CD4-positive, alpha-beta T cell (primary cell): ENCODE measurements at regions not wholly inside any gene's neighbourhood (a gene's known extent, or its start where the extent isn't known, plus 50 kb on each side); places are given as distances from the start of the nearest gene placed in this dataset.

ENCODE experiments used
- ATAC-seq: fragments of 200-7000 bp; cut with Tn5 transposase; one replicate; pipeline ENCODE4 v1.10.0; 2022; ENCODE audit warnings: mild to moderate bottlenecking; ENCODE audit not compliant: poor library complexity
- CTCF ChIA-PET: fragments of 350-600 bp; sonication (Branson Sonifier 250); formaldehyde crosslinking; loops from one replicate; lab custom pipeline; 2021; ENCODE audit warnings: antibody characterized with exemption, inconsistent platforms; lab: Charles Lee
- POLR2A ChIA-PET: fragments of 350-600 bp; sonication (Branson Sonifier 250); formaldehyde crosslinking; loops from one replicate; lab custom pipeline; 2021; ENCODE audit warnings: antibody characterized with exemption, inconsistent platforms; lab: Charles Lee
- DNase-seq, 14 experiments: peaks; one replicate each; pipeline ENCODE4 v3.0.0-alpha.2; 2013 to 2020; ENCODE audit warnings: mixed read lengths in 2 of 14
- H3K27ac ChIP-seq, 2 donors: one replicate each; pipeline versions ENCODE4 v1.5.1 to v1.7.0; 2013; ENCODE audit warnings: low read length in 2 of 2, low read depth in 1 of 2, mild to moderate bottlenecking in 1 of 2
- H3K27me3 ChIP-seq, 2 experiments: 1 replicate in 1 of 2; 2 replicates in 1 of 2; pipeline versions ENCODE4 v1.6.1 to v1.7.0; 2013; ENCODE audit warnings: low read length in 2 of 2, control low read depth in 1 of 2, mild to moderate bottlenecking in 1 of 2, moderate library complexity in 1 of 2; ENCODE audit not compliant: insufficient read depth in 2 of 2, control insufficient read depth in 1 of 2
- H3K36me3 ChIP-seq: one replicate; pipeline ENCODE4 v1.6.1; 2013; ENCODE audit warnings: low read length, control low read depth; ENCODE audit not compliant: insufficient read depth
- H3K4me1 ChIP-seq: one replicate; pipeline ENCODE4 v1.6.1; 2013; ENCODE audit warnings: low read length, control low read depth; ENCODE audit not compliant: insufficient read depth
- H3K4me3 ChIP-seq: one replicate; pipeline ENCODE4 v1.5.1; 2013; ENCODE audit warnings: mild to moderate bottlenecking, low read length, moderate library complexity
- H3K9me3 ChIP-seq, 2 experiments: 1 replicate in 1 of 2; 2 replicates in 1 of 2; pipeline versions ENCODE4 v1.6.1 to v1.7.0; 2013; ENCODE audit warnings: low read length in 2 of 2, mild to moderate bottlenecking in 2 of 2, control low read depth in 1 of 2, moderate library complexity in 1 of 2; ENCODE audit not compliant: control insufficient read depth in 1 of 2, insufficient read depth in 1 of 2
- H3K27ac Mint-ChIP-seq: one replicate; pipeline ENCODE4 v1.8.0; 2020; ENCODE audit warnings: mixed read lengths
- H3K27me3 Mint-ChIP-seq: one replicate; pipeline ENCODE4 v1.8.0; 2021; ENCODE audit warnings: mixed read lengths
- H3K36me3 Mint-ChIP-seq: one replicate; pipeline ENCODE4 v1.8.0; 2021; ENCODE audit warnings: low read depth, mixed read lengths
- H3K4me1 Mint-ChIP-seq: one replicate; pipeline ENCODE4 v1.8.0; 2021; ENCODE audit warnings: low read depth, mixed read lengths
- H3K4me3 Mint-ChIP-seq: one replicate; pipeline ENCODE4 v1.8.0; 2020; ENCODE audit warnings: mild to moderate bottlenecking, mixed read lengths
- H3K9me3 Mint-ChIP-seq: one replicate; pipeline ENCODE4 v1.8.0; 2020; ENCODE audit warnings: mixed read lengths
- intact Hi-C, 2 experiments: fragments of 100-400 bp; cut with DNase I in 1 of 2; cut with micrococcal nuclease in 1 of 2; formaldehyde crosslinking; loops; one replicate each; pipeline versions ENCODE4 v1.15.1 to v1.9.0; 2023 to 2025; cut with DNase I, micrococcal nuclease
- TF ChIP-seq, protein P1 (sequence below): fragments of 200-600 bp; IDR thresholded peaks from one replicate; pipeline ENCODE4 v1.8.0; 2022; ENCODE audit warnings: antibody characterized with exemption, mild to moderate bottlenecking

DNA sequence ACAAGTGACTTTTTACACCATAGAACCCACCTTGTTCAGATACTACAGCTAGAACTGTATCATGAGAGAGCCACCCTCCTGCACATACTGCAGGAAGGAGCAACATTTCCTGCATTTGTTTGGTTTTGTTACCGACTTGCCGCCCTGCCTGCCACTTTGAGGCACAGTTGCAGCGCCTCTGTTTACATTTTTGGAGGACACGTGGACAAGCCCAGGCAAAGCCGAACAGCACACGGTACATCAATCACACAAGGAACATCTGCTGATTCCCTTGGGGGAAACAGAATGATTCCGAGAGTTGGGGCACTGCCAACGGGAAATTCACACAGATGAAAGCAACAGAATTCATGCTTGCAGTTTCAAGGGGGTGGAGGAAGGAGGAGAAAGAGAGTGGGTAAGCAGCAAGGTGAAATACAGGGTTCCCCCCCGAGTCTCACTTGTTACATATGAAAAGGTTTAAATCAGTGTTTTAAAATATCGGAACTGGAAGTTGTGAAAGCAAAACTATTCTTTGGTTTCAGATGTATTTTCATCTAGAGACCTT, 110.7 kb downstream of the BTG1 start:
- Histone ChIP-seq H3K4me3 (peak overlapping the region; percentile 54), H3K27me3 (no peaks in the 10 kb centered on the region), H3K36me3 (no peaks in the 10 kb centered on the region), H3K27ac (peak overlapping the region; percentile 66 to 67), H3K9me3 (no peaks in the 10 kb centered on the region), H3K4me1 (peaks cover 79% of the 10 kb centered on the region)
- intact Hi-C loops, result loop anchor here (2.0 to 10.0 kb wide), 5 partner anchors 20 to 160 kb away; no protein-coding TSS in a partner anchor
- Mint-ChIP-seq H3K4me3 (peak overlapping the region; percentile 89), H3K4me1 (peaks cover 95% of the 10 kb centered on the region), H3K27me3 (no peaks in the 10 kb centered on the region), H3K9me3 (no peaks in the 10 kb centered on the region), H3K27ac (peak overlapping the region; percentile 96), H3K36me3 (no peaks in the 10 kb centered on the region)
- ChIA-PET CTCF (interaction anchor here (1.1 to 1.2 kb wide), 2 partner anchors 9 to 147 kb away, joined by 3 to 4 read pairs; no protein-coding TSS in a partner anchor), POLR2A (interaction anchor here (0.8 to 8.9 kb wide), 13 partner anchors 9 to 369 kb away, joined by 3 to 276 read pairs (median 4); partner anchors contain the start of gene BTG1)
- peak; percentile 53 for ATAC-seq
- TF ChIP-seq, protein P1, sequence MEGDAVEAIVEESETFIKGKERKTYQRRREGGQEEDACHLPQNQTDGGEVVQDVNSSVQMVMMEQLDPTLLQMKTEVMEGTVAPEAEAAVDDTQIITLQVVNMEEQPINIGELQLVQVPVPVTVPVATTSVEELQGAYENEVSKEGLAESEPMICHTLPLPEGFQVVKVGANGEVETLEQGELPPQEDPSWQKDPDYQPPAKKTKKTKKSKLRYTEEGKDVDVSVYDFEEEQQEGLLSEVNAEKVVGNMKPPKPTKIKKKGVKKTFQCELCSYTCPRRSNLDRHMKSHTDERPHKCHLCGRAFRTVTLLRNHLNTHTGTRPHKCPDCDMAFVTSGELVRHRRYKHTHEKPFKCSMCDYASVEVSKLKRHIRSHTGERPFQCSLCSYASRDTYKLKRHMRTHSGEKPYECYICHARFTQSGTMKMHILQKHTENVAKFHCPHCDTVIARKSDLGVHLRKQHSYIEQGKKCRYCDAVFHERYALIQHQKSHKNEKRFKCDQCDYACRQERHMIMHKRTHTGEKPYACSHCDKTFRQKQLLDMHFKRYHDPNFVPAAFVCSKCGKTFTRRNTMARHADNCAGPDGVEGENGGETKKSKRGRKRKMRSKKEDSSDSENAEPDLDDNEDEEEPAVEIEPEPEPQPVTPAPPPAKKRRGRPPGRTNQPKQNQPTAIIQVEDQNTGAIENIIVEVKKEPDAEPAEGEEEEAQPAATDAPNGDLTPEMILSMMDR, result no peak
- DNase-seq, result peak; percentile 26 to 84 (median 58)

DNA sequence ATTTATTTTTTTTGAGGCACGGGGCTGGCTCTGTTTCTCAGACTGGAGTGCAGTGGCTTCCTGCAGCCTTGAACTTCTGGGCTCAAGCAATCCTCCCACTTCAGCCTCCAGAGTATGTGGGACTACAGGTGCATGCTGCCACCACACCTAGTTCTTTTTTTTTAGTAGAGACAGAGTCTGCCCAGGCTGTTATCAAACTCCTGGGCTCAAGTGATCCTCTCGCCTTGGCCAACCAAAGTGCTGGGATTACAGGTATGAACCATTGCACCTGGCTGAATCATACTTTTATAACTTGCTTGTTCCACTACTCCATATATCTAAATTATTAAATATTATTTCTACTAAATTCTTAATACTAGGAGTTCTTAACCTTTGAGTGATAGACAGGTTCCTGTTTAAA, 111.6 kb downstream of the BTG1 start:
- Histone ChIP-seq H3K27ac (peak overlapping the region; percentile 66 to 67), H3K27me3 (no peaks in the 10 kb centered on the region), H3K4me1 (peaks cover 84% of the 10 kb centered on the region), H3K36me3 (no peaks in the 10 kb centered on the region), H3K4me3 (no peak overlapping the region), H3K9me3 (no peaks in the 10 kb centered on the region)
- ATAC-seq (no peak), DNase-seq (no peak)
- ChIA-PET POLR2A (interaction anchor here (0.8 to 8.9 kb wide), 12 partner anchors 10 to 370 kb away, joined by 3 to 276 read pairs (median 4); partner anchors contain the start of gene BTG1), CTCF (interaction anchor here (1.1 kb wide), 1 partner anchor 9 kb away, joined by 4 read pairs; no protein-coding TSS in a partner anchor)
- H3K4me1 Mint-ChIP-seq, result peaks cover 98% of the 10 kb centered on the region
- TF ChIP-seq, protein P1, result no peak
- peak overlapping the region; percentile 96 for H3K27ac Mint-ChIP-seq
- H3K4me3 Mint-ChIP-seq, result no peak overlapping the region
- peaks cover 4% of the 10 kb centered on the region for H3K36me3 Mint-ChIP-seq
- H3K27me3 Mint-ChIP-seq, result no peaks in the 10 kb centered on the region
- intact Hi-C loops, result loop anchor here (2.0 to 10.0 kb wide), 4 partner anchors 21 to 159 kb away; no protein-coding TSS in a partner anchor
- no peaks in the 10 kb centered on the region for H3K9me3 Mint-ChIP-seq

DNA sequence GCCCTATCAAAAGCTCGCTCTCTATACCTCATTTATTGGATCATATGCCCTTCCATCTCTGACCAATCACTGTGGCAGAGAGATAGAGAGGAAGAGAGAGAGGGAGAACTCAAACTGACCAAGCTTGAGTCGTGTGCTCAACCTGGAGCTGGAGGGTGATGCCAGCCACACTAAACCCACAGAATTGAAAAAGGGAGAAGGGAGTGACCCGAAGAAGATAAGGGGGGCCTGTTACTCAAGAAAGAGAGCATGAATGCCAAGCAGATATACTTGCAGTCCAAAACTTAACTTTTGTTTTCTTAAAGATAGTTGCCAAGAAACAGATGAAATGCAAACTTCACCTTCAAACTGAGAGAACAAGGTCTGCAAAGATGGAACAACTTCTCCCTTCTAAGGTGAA, 112.7 kb downstream of the BTG1 start:
- Histone ChIP-seq H3K9me3 (no peaks in the 10 kb centered on the region), H3K27me3 (no peaks in the 10 kb centered on the region), H3K36me3 (no peaks in the 10 kb centered on the region), H3K4me1 (peaks cover 84% of the 10 kb centered on the region), H3K4me3 (no peak overlapping the region), H3K27ac (peak overlapping the region; percentile 57 to 67)
- TF ChIP-seq, protein P1, result no peak
- intact Hi-C loops, result loop anchor here (5.0 to 10.0 kb wide), 3 partner anchors 36 to 158 kb away; no protein-coding TSS in a partner anchor
- ATAC-seq (no peak), DNase-seq (no peak)
- Mint-ChIP-seq H3K9me3 (peaks cover 3% of the 10 kb centered on the region), H3K36me3 (peaks cover 9% of the 10 kb centered on the region), H3K4me1 (peaks cover 98% of the 10 kb centered on the region), H3K27me3 (no peaks in the 10 kb centered on the region), H3K4me3 (peak overlapping the region; percentile 35), H3K27ac (peak overlapping the region; percentile 96)
- ChIA-PET POLR2A (interaction anchor here (0.7 to 8.9 kb wide), 6 partner anchors 8 to 246 kb away, joined by 3 to 276 read pairs (median 27); partner anchors contain the start of gene BTG1), CTCF (no interaction called here)
